ENCODE measurements at regions not wholly inside any gene's neighbourhood (a gene's known extent, or its start where the extent isn't known, plus 50 kb on each side); places are given as distances from the start of the nearest gene placed in this dataset.
"Not testable (repeated sequence)": the region's sequence is repeated elsewhere in the genome, so short reads cannot be mapped to it uniquely, and the experiment has no call there.

DNA sequence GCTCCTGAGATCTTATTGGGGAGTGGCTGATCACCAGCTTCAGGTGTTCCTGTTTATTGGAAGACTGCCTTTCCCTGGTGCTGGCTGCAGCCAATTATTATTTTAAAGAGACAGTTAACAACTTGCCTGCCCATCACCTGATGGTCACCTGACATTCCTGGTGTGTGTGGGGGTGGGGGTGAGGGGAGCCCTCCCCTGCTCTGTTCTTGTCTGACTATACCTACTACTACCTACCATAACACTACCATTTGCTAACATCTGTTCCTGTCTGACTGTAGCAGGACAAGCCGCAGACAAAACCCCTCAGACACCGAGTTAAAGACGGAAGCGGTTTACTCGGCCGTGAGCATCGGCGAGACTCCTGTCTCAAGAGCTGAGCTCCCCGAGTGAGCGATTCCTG is 54.9 kb upstream of the NBPF3 start:
- DNase-seq (ENCODE audit: low spot score), result no peak

DNA sequence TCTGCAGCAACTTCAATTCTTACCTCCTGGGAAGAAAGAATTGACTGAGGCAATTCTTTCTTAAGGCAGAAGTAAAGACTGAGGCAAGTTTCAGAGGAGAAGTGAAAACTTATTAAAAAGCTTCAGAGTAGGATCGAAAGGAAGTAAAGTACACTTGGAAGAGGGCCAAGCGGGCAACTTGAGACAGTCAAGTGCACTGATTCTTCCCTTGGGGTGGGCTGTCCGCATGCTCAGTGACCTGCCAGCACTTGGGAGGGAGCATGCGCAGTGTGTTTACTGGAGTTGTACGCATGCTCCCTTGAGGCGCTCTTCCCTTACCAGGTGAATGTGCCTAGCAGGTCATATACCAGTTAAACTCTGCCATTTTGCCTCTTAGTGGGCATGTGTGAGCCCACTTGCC is 55.3 kb upstream of the NBPF3 start:
- no peak for DNase-seq (ENCODE audit: low spot score)

DNA sequence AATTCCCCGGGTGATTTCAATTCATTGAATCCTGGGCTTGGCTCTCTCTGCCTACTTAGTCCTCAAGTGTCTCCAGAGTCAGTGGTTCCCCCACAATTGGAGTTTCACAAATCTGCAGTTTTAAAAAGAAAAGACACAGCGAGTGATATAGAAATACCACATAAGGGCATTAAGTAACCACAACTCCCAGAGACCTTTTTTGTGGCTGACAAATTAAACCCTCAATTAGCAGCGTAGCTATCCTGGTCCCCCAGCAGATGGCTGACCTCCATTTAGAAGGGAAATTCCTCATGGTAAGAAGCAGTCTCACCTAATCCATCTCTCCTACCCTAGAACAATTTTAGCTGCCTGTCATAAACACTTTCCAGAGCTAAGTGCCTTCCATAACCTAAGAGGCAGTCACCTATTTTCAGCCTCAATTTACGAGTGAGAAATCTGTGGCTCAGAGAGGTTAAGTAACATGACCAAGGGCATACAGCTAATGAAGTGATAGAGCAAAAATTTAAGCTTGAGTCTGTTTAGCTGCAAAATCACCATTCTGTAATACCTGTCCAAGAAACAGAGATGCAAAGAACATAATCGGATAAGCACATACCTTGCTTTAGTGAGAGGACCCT is 56.0 kb upstream of the NBPF3 start:
- DNase-seq (ENCODE audit: low spot score), result no peak

DNA sequence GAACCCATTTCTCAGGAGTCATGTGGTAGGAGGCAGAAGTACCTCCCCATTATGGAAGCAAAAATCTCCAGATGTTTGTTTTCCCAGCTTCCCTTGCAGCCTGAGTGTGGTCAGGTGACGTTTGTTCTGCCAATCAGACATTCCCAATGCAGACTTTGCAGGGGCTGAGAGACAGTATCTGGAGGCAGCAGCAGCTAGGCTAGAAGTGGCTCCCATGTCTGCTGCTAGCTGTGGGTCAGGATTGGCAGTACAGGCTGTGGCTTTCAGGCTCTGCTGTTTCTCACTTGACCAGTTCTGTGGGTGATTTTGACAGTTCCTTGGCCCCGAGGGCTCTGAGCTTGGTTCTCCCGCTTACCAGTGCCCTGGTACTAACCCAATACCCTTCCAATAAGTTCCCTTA is 58.6 kb upstream of the NBPF3 start:
- no peak for DNase-seq (ENCODE audit: low spot score)

DNA sequence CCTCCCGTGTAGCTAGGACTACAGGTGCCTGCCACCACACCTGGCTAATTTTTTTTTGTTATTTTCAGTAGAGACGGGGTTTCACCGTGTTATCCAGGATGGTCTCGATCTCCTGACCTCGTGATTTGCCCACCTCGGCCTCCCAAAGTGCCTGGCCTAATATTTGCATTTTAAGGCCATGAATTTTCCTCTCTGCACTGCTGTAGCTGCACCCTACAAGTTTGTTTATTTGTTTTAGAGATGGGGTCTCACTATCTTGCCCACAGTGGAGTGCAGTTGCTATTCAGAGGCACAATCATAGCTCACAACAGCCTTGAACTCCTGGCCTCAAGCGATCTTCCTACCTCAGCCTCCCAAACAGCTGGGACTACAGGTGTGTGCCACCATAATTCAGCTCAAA is 59.8 kb upstream of the NBPF3 start:
- not testable (repeated sequence) for DNase-seq (ENCODE audit: low spot score)

DNA sequence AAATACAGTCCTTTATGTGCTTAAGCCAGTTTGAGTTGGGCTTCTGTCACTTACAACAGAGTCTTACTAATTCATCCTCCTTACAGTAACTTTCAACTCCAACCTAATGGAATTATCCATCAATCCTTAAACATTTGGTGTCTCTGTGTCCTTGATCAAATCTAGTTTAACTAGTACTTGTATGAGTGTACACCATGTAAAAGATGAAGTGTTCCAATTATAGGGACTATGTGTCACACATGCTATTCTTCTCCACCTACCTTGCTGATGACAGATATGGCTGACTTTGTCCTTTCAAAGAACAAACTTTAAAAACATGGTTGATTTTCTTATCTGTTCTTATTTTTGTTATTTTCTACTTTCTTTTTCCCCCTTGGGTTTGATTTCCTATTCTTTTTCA is 60.4 kb upstream of the NBPF3 start:
- DNase-seq (ENCODE audit: low spot score), result no peak

DNA sequence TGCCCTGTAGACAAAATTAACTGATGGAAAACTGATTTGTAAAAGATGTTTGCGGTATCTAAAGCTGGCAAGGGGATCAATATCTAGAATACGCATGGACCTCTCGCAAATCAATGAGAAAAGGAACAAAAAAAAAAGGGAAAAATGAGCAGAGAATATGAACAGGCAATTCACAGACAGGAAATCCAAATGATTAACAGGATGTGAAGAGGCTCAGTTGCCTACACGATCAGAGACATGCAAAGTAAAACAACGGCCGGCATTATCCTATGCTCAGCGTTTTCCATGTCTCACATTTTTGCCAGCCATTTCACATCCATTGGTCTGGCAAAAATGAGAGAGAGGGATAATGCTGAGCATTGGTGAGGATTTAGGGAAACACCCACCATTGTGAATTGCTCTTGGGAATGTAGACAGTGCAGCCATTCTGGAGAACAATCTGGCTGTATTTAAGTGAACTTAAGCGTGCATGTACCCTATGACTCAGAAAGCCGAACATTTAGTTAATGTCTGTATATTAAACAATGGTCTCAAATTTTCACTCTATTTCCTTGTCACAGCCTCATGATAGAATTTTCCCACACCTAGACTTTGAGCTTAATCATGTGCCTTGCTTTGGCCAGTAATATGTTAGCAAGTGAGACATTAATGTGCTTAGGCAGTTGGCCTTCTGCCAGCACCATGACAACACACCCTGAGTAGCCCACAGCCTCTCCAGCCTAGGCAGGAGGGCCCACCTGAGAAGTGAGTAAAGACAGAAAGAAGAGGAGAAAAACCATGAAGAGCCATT is 61.0 kb upstream of the NBPF3 start:
- no peak for DNase-seq (ENCODE audit: low spot score)

DNA sequence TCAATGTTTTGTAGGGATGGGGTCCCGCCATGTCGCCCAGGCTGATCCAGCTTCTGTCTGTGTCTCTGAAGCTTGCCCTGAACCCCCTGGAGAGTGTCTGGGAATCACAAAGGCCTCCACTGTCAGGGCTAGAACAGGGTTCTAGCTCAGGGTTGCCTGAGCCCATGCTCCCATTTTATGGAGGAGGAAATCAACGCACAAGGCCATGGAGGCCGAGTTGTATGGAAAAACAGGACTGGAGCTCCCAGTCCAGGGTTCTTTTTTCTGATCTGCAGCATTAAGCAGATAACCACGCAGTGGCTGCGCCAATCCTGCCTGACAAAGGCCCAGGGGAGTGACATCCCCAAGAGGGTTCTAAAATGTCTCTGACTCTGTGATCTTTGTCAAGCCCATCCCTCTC is 67.6 kb upstream of the NBPF3 start:
- no peak for DNase-seq (ENCODE audit: low spot score)

DNA sequence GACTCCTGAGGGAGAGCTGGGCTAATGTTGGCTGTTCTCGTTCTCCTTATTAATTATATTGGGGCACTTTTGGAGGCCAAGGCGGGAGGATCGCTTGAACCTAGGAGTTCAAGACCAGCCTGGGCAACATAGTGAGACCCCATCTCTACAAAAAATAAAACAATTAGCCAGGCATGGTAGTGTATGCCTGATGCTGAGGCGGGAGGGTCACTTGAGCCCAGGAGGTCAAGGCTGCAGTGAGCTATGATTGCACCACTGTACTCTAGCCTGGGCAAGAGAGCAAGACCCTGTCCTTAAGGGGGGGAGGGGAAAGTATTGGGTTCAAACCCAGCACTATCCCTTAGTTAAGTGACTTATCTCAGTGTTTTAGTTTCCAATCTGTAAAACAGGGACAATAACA is 70.0 kb upstream of the NBPF3 start:
- no peak for DNase-seq (ENCODE audit: low spot score)

DNA sequence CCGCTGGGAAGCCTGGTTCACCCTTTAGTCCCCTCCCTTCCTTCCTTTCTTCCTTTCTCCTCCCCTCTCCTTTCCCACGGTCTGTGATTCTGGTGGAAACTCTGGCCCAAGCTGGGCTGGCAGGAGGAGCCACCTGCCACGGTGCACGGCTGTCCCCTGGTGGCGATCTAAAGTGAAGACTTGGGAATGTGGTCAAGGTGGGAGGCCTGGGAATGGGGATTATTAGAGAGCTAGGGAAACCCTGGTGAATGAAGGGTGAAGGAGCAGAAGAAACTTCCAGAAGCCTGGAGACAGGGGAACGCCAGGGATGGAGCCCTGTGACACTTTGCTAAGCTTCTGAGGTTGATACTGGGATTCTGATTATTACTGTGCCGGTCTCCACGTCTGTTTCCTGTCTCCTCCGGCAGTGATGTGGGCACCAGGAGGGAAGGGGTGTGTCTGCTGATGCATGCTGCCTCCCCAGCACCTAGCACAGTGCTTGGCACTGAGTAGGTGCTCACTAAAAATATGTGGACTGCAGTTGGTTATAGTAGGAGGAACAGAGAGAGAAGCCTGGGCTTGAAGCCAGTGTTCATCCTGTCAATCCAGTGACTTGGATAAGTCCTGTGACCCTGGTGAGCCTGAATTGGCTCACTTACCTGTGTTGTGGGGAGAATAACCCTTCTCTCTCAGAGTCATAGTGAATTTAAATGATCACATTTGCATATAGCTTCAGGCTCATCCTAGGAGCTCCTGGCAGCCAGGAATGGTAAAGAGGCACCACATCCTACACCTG is 71.2 kb upstream of the NBPF3 start:
- peak; percentile 59 for DNase-seq (ENCODE audit: low spot score)

DNA sequence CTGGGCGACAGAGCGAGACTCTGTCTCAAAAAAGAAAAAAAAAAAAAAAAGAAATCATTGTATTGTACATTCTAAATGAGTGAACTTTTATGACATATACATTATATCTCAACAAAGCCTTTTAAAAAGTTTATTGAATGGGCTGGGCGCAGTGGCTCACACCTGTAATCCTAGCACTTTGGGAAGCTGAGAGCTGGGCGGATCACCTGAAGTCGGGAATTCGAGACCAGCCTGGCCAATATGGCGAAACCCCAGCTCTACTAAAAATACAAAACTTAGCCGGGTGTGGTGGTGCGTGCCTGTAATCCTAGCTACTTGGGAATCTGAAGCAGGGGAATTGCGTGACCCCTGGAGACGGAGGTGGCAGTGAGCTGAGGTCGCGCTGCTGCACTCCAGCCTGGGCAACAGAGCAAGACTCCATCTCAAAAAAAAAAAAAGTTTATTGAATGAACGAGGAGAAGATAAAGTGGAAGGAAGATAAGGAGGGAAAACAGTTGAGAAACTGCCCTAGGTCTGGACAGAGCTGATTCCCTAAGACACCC is 71.9 kb upstream of the NBPF3 start:
- not testable (repeated sequence) for DNase-seq (ENCODE audit: low spot score)

DNA sequence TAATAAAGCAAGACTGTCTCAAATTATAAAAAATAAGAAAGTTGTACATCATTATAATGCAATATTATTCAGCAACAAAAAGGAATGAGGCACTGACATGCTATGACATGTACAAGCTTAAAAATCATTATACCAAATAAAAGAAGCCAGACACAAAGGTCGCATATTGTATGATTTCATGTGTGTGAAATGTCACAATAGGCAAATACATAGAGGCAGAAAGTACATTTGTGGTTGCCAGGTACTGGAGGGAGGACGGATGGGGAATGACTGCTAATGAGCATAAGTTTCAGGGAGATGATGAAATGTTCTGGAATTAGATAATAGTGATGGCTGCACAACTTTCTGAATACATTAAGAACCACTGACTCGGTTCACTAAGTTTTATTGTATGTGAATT is 73.6 kb upstream of the NBPF3 start:
- no peak for DNase-seq (ENCODE audit: low spot score)

DNA sequence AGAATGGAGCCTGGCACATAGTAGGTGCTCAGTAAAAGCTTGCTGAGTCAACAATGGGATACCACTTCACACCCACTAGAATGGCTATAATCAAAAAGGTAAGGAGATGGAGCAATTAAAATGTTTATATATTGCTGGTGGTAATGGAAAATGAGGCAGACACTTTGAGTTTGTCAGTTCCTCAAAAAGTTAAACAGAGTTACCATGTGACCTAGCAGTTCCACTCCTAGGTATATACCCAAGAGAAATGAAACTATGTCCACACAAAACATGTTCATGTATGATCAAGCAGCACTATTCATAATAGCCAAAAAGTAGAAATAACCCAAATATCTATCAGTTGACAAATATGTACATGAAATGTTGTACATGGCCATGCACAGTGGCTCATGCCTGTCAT is 74.8 kb upstream of the ECE1 start:
- no peak for DNase-seq (ENCODE audit: low spot score)

DNA sequence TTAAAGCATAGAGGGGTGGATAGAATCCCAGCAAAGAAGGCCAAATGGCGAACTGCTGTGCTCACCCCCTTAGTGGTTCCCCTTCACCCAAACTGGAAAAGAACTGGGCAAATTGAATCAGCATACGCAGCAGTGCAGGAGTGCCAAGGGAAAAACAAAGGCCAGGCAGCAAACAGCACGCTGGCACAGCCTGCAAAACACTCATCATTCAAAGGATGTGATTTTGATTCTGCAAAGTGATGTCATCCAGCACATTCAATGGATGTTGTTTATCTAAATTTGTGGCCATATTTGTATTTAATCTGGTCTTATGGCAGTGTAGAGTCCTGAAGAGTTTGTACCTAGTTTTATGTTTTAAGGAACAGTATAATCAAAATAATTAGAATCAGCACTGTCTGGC is 71.8 kb upstream of the ECE1 start:
- DNase-seq (ENCODE audit: low spot score), result no peak

DNA sequence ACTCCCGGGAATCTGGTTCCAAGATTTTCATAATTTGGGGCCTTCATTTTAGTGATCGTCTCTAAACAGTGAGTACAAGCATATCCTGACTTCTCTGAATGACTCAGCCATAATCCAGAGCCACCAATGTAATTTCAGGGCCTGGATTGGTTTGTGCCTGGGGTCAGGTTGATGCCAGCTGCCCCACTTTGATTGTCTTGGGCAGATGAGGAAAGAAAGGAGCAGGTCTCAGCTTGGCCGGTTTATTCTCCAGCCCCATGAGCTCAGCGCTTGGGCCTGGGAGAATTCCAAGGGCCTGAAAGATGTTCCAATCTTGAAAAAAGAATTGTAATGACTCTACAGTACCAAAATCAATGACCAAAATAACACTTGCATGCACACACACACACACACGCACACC is 71.2 kb upstream of the ECE1 start:
- DNase-seq (ENCODE audit: low spot score), result no peak

DNA sequence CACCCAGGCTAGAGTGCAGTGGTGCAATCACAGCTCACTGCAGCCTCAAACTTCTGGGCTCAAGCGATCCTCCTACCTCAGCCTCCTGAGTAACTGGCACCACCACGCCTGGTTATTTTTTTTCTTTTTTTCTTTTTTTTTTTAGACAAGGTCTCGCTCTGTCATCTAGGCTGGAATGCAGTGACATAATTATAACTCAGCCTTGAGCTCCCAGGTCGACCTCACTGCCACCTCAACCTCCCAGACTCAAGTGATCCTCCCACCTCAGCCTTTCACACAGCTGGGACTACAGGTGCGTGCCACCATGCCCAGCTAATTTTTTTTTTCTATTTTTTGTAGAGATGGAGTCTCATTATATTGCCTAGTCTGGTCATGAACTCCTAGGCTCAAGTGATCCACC is 66.9 kb upstream of the ECE1 start:
- no peak for DNase-seq (ENCODE audit: low spot score)

DNA sequence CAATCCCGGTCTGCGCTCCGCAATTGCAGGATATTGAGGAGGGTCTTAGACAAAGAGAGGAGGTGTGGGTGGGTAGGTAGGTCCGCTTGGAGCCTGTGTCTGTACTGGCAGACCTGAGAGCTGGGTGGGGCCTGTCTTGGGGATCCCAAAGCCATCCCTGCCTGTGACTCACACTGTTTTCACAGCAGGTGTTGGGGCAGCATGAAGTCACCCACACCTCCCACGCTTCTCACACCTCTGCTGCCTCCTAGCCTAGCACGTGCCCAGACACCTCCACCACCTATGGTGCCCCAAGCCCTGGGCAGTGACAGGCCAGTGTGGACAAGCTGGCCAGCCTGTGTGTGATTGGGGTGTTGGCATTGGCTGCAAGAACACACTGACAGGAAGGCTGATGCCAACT is 65.7 kb upstream of the ECE1 start:
- DNase-seq (ENCODE audit: low spot score), result no peak

DNA sequence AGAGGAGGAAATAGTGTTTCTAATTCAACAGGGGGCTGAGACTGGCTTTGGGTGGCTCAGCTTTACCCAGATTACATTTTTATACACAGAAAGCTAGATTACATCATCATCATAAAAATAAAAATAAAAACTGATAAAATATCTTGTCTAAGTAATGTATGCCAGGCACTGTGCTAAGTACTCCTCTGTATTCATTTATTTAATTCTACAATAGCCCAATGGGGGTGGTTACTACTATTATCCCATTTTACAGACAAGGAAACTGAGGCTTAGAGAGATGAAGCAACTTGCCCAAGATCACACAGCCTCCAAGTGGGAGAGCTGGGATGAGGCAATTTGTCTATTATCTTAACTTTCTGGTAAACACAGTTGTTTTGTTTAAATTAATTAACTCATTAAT is 62.3 kb upstream of the ECE1 start:
- no peak for DNase-seq (ENCODE audit: low spot score)

DNA sequence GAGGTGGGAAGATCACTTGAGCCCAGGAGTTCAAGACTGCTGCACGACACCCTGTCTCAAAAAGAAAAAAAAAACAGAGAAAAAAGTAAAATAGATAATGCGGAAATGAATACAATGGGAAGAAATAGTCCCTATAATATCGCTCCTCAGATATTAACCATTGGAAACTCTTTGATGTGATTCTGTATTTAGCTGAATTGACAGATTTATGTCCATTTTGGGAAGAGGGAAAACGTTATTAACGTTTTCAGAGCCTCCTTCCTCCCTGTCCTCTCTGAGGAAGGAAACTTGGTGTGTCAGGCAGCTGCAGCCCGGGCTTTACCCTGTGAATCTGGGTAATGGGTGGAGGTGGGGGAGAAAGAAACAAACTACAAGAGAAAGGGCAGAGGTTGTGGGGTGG is 61.6 kb upstream of the ECE1 start:
- no peak for DNase-seq (ENCODE audit: low spot score)

DNA sequence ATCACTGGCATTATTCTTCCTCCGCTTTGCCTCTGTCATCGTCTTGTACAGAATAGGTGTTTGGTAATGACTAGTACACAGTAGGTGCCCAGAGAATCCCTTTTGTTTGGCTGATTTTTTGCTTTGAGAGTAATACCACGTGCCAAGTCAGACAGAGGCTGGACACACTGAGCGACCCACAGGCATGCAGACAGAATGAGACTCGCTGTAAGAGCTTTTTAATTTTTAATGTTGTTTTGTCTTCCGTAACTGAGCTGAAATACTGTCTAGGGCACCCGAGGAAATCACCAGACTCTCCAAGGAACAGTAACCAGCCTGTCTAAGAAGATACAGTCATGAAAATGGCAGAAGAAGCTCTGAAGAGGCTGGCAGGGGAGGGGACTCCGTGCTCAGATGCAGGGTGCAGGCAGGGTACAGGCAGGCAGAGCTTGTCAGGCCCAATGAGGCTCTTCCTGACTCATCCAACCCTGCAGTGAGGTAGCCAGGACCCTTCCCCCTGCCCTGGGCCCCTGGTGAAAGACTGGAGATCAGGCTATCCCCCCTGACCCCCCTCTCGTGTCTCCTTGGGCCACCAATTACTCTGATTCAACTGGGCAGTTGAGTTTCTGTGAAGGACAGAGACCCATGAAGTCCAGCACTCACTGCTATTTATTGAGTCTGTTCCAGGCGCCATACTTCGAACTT is 60.1 kb upstream of the ECE1 start:
- DNase-seq (ENCODE audit: low spot score), result no peak

DNA sequence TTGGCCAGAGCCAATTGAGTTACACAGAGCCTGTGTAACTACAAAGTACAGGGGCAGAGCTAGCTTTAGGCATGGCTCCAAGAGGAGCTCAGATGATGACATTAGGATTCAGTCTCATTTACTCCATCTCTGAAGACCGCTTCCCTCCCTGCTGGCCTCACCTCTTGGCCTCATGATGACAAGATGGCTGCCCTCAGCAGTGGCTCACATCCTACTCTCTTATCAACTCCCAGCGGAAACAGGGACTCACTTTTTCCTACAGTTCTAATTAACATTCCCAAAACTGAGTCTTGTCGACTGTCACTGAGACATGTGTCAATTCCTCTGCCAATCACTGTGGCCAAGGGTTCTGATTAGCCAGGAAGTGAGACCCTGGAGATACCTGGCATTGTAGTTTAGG is 59.4 kb upstream of the ECE1 start:
- no peak for DNase-seq (ENCODE audit: low spot score)

DNA sequence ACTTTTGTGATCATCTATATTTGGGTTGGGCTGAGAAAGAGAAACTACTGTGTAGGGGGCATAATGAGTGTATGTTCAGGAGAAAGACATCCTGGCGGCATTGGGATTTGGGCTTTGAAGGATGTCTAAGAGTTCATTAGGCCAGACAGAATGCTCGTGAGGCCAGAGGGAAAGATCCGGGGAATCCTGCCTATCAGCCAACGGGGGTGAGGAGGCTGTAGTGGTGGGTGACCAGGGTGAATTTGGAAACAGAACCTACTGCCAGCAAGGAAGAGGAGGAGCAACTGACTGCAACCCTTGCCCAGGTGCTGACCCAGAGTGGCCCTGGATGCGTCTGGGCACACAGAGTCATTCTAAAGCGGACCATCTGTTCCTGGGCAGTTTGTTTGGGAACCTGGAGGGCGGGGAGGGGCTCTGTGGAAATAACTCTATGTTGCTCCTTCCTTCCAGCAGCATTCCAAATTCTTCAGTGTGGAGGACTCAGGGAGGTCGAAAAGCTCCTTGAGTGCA is 56.9 kb upstream of the ECE1 start:
- no peak for DNase-seq (ENCODE audit: low spot score)
